HEK293 (cell line): ENCODE measurements at regions not wholly inside any gene's neighbourhood (a gene's known extent, or its start where the extent isn't known, plus 50 kb on each side); places are given as distances from the start of the nearest gene placed in this dataset.

Source experiments
- CTCF ChIP-seq: fragments of 450-650 bp; formaldehyde crosslinking; IDR thresholded peaks from 2 replicates; pipeline ENCODE4 v1.5.1; 2016; ENCODE audit warnings: missing biosample characterization, missing genetic modification characterization
- REST ChIP-seq: fragments of 450-650 bp; formaldehyde crosslinking; IDR thresholded peaks from 2 replicates; pipeline ENCODE4 v1.5.1; 2016; ENCODE audit warnings: missing biosample characterization, missing genetic modification characterization
- ZNF157 ChIP-seq: fragments of 450-650 bp; formaldehyde crosslinking; IDR thresholded peaks from 2 replicates; pipeline ENCODE4 v1.5.1; 2016; ENCODE audit warnings: missing biosample characterization, missing genetic modification characterization
- ZNF274 ChIP-seq, 2 experiments: fragments of 200-500 bp in 1 of 2; fragments of 450-650 bp in 1 of 2; sonication (Bioruptor generic) in 1 of 2; formaldehyde crosslinking in 1 of 2; IDR thresholded peaks; 2 replicates each; pipeline versions ENCODE4 v1.5.1 to v1.6.1; 2014 to 2016; ENCODE audit warnings: borderline replicate concordance in 1 of 2, inconsistent platforms in 1 of 2, low read length in 1 of 2, missing biosample characterization in 1 of 2, missing genetic modification characterization in 1 of 2
- ZNF350 ChIP-seq: fragments of 450-650 bp; formaldehyde crosslinking; IDR thresholded peaks from 2 replicates; pipeline ENCODE4 v1.5.0; 2017; ENCODE audit warnings: missing biosample characterization, mild to moderate bottlenecking, missing genetic modification characterization
- ZNF555 ChIP-seq: fragments of 450-650 bp; formaldehyde crosslinking; conservative IDR thresholded peaks from 2 replicates; pipeline ENCODE4 v1.5.1; 2017; ENCODE audit warnings: missing biosample characterization, mild to moderate bottlenecking, missing genetic modification characterization, inconsistent platforms
- ZNF658 ChIP-seq: fragments of 450-650 bp; formaldehyde crosslinking; IDR thresholded peaks from 2 replicates; pipeline ENCODE4; 2016; ENCODE audit warnings: missing biosample characterization, missing genetic modification characterization
- ZNF701 ChIP-seq: fragments of 450-650 bp; formaldehyde crosslinking; IDR thresholded peaks from 2 replicates; pipeline ENCODE4 v1.5.1; 2016; ENCODE audit warnings: missing biosample characterization, missing genetic modification characterization

- TF ChIP-seq CTCF (tag by site-specific recombination) (no peak), ZNF701 (tag by site-specific recombination) (no peak), REST (tag by site-specific recombination) (no peak), ZNF350 (tag by site-specific recombination) (no peak), ZNF658 (tag by site-specific recombination) (no peak), ZNF555 (tag by site-specific recombination) (no peak), ZNF157 (tag by site-specific recombination) (no peak), ZNF274 (IDR thresholded peaks at IDR 0.05; ENCODE audit: low read length) (no peak), ZNF274 (tag by site-specific recombination; IDR thresholded peaks at IDR 0.05; ENCODE audit: borderline replicate concordance) (no peak)
Measured at GRCh38 chr6:48614326-48614725, 503.3 kb upstream of the PTCHD4 start.
